Liver (tissue), 8 donors: ENCODE measurements at regions not wholly inside any gene's neighbourhood (a gene's known extent, or its start where the extent isn't known, plus 50 kb on each side); places are given as distances from the start of the nearest gene placed in this dataset.

Experiments used
- DNase-seq: peaks from one replicate; pipeline ENCODE4 v3.0.0-alpha.2; 2017; ENCODE audit warnings: low spot score
- H3K27ac ChIP-seq, 2 donors: one replicate each; pipeline ENCODE4 v1.7.0; 2013; ENCODE audit warnings: inconsistent platforms in 2 of 2, low read length in 2 of 2, control low read depth in 1 of 2, low read depth in 1 of 2, mild to moderate bottlenecking in 1 of 2
- H3K27me3 ChIP-seq, 4 donors: one replicate each; pipeline versions ENCODE4 v1.6.1 to v1.7.0; 2013; ENCODE audit warnings: low read length in 3 of 4, inconsistent platforms in 1 of 4, mild to moderate bottlenecking in 1 of 4, moderate library complexity in 1 of 4; ENCODE audit not compliant: control insufficient read depth in 4 of 4, insufficient read depth in 4 of 4
- H3K36me3 ChIP-seq, 4 donors: one replicate each; pipeline versions ENCODE4 v1.6.1 to v1.7.0; 2013; ENCODE audit warnings: low read length in 3 of 4, mild to moderate bottlenecking in 3 of 4, low read depth in 1 of 4, moderate library complexity in 1 of 4; ENCODE audit not compliant: control insufficient read depth in 4 of 4, insufficient read depth in 3 of 4
- H3K4me1 ChIP-seq, 4 donors: one replicate each; pipeline versions ENCODE4 v1.6.1 to v1.7.0; 2013; ENCODE audit warnings: low read length in 3 of 4, mild to moderate bottlenecking in 3 of 4, moderate library complexity in 1 of 4; ENCODE audit not compliant: control insufficient read depth in 4 of 4, insufficient read depth in 4 of 4
- H3K4me3 ChIP-seq, 3 donors: one replicate each; pipeline versions ENCODE4 v1.6.1 to v1.7.0; 2013; ENCODE audit warnings: low read length in 3 of 3, control low read depth in 1 of 3, low read depth in 1 of 3, mild to moderate bottlenecking in 1 of 3
- H3K9ac ChIP-seq, 2 donors: one replicate each; pipeline ENCODE4 v1.7.0; 2013; ENCODE audit warnings: low read length in 2 of 2, mild to moderate bottlenecking in 2 of 2, moderate library complexity in 2 of 2, control low read depth in 1 of 2, low read depth in 1 of 2
- H3K9me3 ChIP-seq, 4 donors: one replicate each; pipeline versions ENCODE4 v1.6.1 to v1.7.0; 2013; ENCODE audit warnings: low read length in 3 of 4; ENCODE audit not compliant: control insufficient read depth in 4 of 4
- ATF3 ChIP-seq: IDR thresholded peaks from 2 replicates; pipeline ENCODE4 v1.6.1; 2016; ENCODE audit warnings: antibody characterized with exemption
- CTCF ChIP-seq: fragments of 150-350 bp; IDR thresholded peaks from 2 replicates; pipeline ENCODE4 v1.5.1; 2017; ENCODE audit warnings: improper control_type of control experiment, low read depth, low read length; ENCODE audit not compliant: missing input control
- FOXA1 ChIP-seq: IDR thresholded peaks from 2 replicates; pipeline ENCODE4 v1.6.1; 2016; ENCODE audit warnings: antibody characterized with exemption
- FOXA2 ChIP-seq: IDR thresholded peaks from 2 replicates; pipeline ENCODE4 v1.6.1; 2016; ENCODE audit warnings: antibody characterized with exemption
- GABPA ChIP-seq, 2 donors: IDR thresholded peaks in 1 of 2; conservative IDR thresholded peaks in 1 of 2; 2 replicates each; pipeline ENCODE4 v1.6.1; 2016; ENCODE audit warnings: antibody characterized with exemption in 2 of 2, mild to moderate bottlenecking in 1 of 2, moderate library complexity in 1 of 2
- HNF4A ChIP-seq, 2 donors: conservative IDR thresholded peaks; 2 replicates each; pipeline ENCODE4 v1.6.1; 2016; ENCODE audit warnings: antibody characterized with exemption in 2 of 2, mild to moderate bottlenecking in 2 of 2
- HNF4G ChIP-seq: IDR thresholded peaks from 2 replicates; pipeline ENCODE4 v1.6.1; 2016; ENCODE audit warnings: antibody characterized with exemption
- JUND ChIP-seq, 2 donors: IDR thresholded peaks; 2 replicates each; pipeline ENCODE4 v1.6.1; 2016; ENCODE audit warnings: antibody characterized with exemption in 2 of 2
- MAX ChIP-seq: IDR thresholded peaks from 2 replicates; pipeline ENCODE4 v1.6.1; 2016; ENCODE audit warnings: antibody characterized with exemption
- NR2F2 ChIP-seq: IDR thresholded peaks from 2 replicates; pipeline ENCODE4 v1.6.1; 2016; ENCODE audit warnings: antibody characterized with exemption
- RAD21 ChIP-seq, 2 donors: IDR thresholded peaks; 2 replicates each; pipeline ENCODE4 v1.6.1; 2016; ENCODE audit warnings: antibody characterized with exemption in 2 of 2, mild to moderate bottlenecking in 2 of 2
- RXRA ChIP-seq, 2 donors: IDR thresholded peaks; 2 replicates each; pipeline ENCODE4 v1.6.1; 2017 to 2018; ENCODE audit warnings: antibody characterized with exemption in 2 of 2, mild to moderate bottlenecking in 1 of 2
- SP1 ChIP-seq: IDR thresholded peaks from 2 replicates; pipeline ENCODE4 v1.6.1; 2018; ENCODE audit warnings: antibody characterized with exemption, mild to moderate bottlenecking
- TAF1 ChIP-seq: conservative IDR thresholded peaks from 2 replicates; pipeline ENCODE4 v1.6.1; 2016; ENCODE audit warnings: antibody characterized with exemption, mild to moderate bottlenecking
- YY1 ChIP-seq: IDR thresholded peaks from 2 replicates; pipeline ENCODE4 v1.6.1; 2016; ENCODE audit warnings: antibody characterized with exemption, mild to moderate bottlenecking
- ZBTB33 ChIP-seq: IDR thresholded peaks from 2 replicates; pipeline ENCODE4 v1.6.1; 2016; ENCODE audit warnings: antibody characterized with exemption
- WGBS: extraction: QIAGEN DNeasy Blood & Tissue Kit; methylation state at CpG from one replicate; pipeline ENCODE4 v1.1.7; 2013; 5-methylcytosine and 5-hydroxymethylcytosine counted together
- donor health status: healthy.
- donor health status: healthy.
- donor health status: healthy.
- donor health status: healthy.
- donor health status: healthy.

GRCh38 chrX:7269991-7270390, 122.0 kb upstream of the PUDP start:
- no peaks in the 10 kb centered on the region for H3K4me1 ChIP-seq
- H3K4me3 ChIP-seq, result no peak overlapping the region
- no peaks in the 10 kb centered on the region for H3K27me3 ChIP-seq
- H3K36me3 ChIP-seq, result no peaks in the 10 kb centered on the region
- no peak overlapping the region for H3K27ac ChIP-seq
- DNase-seq, result no peak
- 80% methylated on average over 3 of the region's 3 CpGs for WGBS
- no peaks in the 10 kb centered on the region for H3K9me3 ChIP-seq
- TF ChIP-seq FOXA1 (no peak), RAD21 (IDR thresholded peaks at IDR 0.05) (no peak), MAX (no peak)
- H3K9ac ChIP-seq, result no peak overlapping the region

- H3K27ac ChIP-seq, result no peak overlapping the region
- no peaks in the 10 kb centered on the region for H3K9me3 ChIP-seq
- H3K4me3 ChIP-seq, result no peak overlapping the region
- no peak for DNase-seq
- H3K36me3 ChIP-seq, result no peaks in the 10 kb centered on the region
- H3K9ac ChIP-seq, result no peak overlapping the region
- no peaks in the 10 kb centered on the region for H3K27me3 ChIP-seq
- no peaks in the 10 kb centered on the region for H3K4me1 ChIP-seq
- TF ChIP-seq MAX (no peak), JUND (IDR thresholded peaks at IDR 0.05) (no peak), HNF4G (no peak), TAF1 (no peak), RXRA (IDR thresholded peaks at IDR 0.05) (no peak), CTCF (no peak), ZBTB33 (no peak), RAD21 (IDR thresholded peaks at IDR 0.05) (no peak), YY1 (no peak), ATF3 (no peak), HNF4A (conservative IDR thresholded peaks at IDR 0.05) (no peak), SP1 (no peak), FOXA2 (no peak), NR2F2 (no peak), GABPA (IDR thresholded peaks at IDR 0.05 in 1 of 2, conservative IDR thresholded peaks at IDR 0.05 in 1 of 2) (no peak), FOXA1 (no peak)
- WGBS, result 92% methylated on average over 5 of the region's 5 CpGs
These were observed 121.6 kb upstream of the PUDP start for GRCh38 chrX:7269589-7269988.

- Histone ChIP-seq H3K9me3 (no peaks in the 10 kb centered on the region), H3K36me3 (no peaks in the 10 kb centered on the region), H3K4me1 (no peaks in the 10 kb centered on the region), H3K4me3 (no peak overlapping the region), H3K27ac (no peak overlapping the region), H3K9ac (no peak overlapping the region), H3K27me3 (no peaks in the 10 kb centered on the region)
- no peak for TF ChIP-seq MAX
- DNase-seq, result no peak
- 97% methylated on average over 1 of the region's 1 CpG for WGBS
These were observed 118.3 kb upstream of the PUDP start for GRCh38 chrX:7266288-7266687.
